Tongue (tissue), 2 donors: ENCODE measurements at regions not wholly inside any gene's neighbourhood (a gene's known extent, or its start where the extent isn't known, plus 50 kb on each side); places are given as distances from the start of the nearest gene placed in this dataset. TPM values are rescaled to one million over a fixed set of nuclear protein-coding genes. Genes with fewer than 3 reads are reported as not detected.
A peak's percentile ranks its signal among the peaks of the same experiment; 100 is the strongest.

Experiments used
- DNase-seq: peaks from one replicate; pipeline ENCODE4 v3.0.0-alpha.2; 2015
- small RNA-seq: library from RNA; depleted of rRNA; stranded (forward); fragments of <200 nt; gene quantifications from one replicate; pipeline ENCODE3, GENCODE V24; 2014; ENCODE audit warnings: low replicate concordance

GRCh38 chrX:114332766-114333165 is 251.1 kb upstream of the HTR2C start:
- no peak for DNase-seq

DNA sequence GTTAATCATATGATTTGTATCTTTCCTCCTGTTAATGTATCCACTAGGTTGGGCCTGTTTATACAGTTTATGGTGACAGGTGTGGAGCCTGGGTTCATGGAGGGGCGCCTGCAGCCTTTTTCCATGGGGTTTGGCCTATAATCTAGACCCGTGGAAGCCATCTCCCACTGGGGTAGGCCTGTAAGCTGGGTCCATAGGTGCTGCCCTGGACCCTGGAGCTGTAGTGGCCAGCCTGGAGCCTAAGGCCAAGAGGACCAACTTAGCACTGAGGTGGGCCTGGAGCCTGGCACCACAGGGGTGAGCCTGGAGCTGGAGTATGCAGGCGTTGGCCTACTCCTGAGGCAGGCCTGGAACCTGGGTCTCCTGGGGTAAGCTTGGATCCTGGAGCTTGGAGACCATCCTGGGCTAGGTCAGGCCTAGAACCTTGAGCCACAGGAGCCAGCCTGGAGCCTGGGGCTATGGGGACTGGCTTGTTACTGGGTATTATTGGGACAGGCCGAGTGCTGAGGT is 249.4 kb upstream of the HTR2C start:
- no peak for DNase-seq

GRCh38 chrX:114338870-114339269 is 245.0 kb upstream of the HTR2C start:
- DNase-seq: peak; percentile 0

DNA sequence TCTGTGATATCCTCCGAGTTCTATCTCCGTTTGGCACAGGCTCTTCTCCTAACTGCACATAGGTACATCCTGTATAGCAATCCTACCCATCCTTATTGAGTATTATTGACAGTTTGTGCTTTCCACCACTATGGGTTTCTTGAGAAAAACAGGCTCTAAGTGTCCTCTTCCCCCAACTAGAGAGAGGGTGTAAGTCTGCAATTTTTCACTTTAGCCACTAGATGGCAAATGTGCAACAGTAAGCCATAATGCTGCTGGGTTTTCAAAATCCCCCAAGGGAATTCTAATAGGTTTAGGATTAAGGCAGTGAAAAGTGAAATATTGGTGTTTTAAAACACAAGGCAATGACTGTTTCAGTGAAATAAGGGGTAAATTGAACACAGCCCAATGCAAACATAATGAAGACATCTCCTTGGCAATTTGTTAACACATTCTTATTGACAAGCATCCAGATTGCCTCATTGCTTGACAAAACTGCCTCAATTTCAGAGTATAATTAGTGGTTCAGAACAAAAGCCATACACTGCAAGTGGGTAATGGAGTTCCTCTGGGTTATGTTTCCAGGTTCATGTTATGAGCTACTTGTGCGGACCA is 239.0 kb upstream of the HTR2C start:
- DNase-seq: peak; percentile 9

- no peak for DNase-seq
Observed at GRCh38 chrX:114361076-114361725, 222.7 kb upstream of the HTR2C start.

- no peak for DNase-seq
Observed at GRCh38 chrX:114363346-114363745, 220.5 kb upstream of the HTR2C start.

DNA sequence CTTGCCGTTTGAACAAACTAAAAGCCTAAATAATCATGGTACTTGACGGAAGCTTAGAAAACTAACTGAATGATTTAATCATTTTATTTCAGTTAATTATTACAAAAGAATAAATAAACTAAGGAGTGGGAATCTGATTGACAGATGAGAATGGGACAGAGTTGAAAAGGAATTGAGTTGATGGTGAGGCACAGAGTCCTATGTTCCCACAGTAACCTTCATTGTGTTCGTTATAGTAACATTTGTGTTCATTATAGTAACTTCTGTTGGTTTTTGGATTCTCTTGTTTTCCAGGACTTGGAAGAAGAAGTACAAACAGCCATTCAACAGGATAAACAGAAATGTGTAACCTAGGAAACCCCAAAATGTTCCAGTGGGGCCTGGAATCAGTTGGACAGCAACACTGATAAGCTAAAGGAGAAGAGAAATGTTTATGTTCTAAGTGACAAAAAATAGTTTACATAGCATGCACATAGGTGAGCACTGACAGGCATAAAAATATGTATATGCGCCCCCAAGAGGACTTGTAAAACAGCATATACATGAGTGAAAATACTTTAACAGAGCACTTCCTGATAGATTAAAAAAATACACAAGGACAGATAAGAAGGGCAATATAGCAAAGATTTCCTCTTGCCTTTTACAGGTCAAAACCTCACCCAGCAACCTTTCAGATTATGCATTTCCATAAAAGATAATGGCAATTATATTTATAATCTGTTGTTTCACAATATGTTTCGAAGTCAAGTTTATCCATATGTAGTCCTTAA is 218.6 kb upstream of the HTR2C start:
- DNase-seq: peak; percentile 0

GRCh38 chrX:114372937-114373336 is 210.9 kb upstream of the HTR2C start:
- no peak for DNase-seq

DNA sequence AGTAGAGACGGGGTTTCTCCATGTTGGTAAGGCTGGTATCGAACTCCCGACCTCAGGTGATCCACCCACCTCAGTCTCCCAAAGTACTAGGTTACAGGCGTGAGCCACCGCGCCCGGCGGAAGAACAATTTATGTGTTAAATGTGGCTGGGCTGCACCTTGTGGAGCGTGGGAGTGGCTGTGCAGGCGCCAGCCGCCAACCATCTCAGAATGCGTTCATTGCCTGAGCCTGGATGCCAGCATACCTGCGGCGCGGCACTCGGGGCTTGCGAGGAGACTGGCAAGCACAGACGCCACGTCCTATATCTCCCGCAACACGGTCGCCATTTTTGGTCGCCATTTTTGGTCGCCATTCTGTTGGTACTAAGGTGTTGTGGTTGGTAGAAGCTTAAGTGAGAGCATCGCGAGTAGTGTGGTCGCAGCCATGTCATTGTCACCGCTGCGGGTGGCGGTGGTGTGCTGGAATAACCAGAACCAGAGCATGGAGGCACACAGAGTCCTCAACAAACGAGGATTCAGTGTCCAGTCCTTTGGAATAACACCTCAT is 193.6 kb upstream of the HTR2C start:
- DNase-seq: no peak

Small RNA genes in the stretch of these regions (small RNA-seq; reads per million reads assigned to genes)
- gene AL953862.1: not detected
